ENCODE measurements at regions not wholly inside any gene's neighbourhood (a gene's known extent, or its start where the extent isn't known, plus 50 kb on each side); places are given as distances from the start of the nearest gene placed in this dataset.

DNA sequence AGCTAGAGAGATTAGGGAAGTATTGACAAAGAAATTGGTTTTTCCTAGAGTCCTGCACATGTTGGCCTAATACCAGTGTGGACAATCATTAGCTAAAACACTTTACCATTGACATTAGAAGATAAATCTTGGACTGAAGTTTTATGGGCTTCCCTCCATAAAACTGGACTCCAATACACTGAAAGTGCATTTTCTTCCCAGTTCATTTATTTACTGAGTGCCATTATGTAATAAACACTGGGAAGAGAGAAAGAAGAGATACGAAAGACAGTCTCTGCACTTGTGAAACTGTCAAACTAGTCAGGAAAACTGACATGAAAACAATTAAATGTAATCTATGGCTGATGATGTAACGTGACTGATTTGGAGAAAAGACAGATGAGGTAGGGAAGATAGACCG, 539.3 kb downstream of the ZNF608 start:
- TF ChIP-seq, protein P1, sequence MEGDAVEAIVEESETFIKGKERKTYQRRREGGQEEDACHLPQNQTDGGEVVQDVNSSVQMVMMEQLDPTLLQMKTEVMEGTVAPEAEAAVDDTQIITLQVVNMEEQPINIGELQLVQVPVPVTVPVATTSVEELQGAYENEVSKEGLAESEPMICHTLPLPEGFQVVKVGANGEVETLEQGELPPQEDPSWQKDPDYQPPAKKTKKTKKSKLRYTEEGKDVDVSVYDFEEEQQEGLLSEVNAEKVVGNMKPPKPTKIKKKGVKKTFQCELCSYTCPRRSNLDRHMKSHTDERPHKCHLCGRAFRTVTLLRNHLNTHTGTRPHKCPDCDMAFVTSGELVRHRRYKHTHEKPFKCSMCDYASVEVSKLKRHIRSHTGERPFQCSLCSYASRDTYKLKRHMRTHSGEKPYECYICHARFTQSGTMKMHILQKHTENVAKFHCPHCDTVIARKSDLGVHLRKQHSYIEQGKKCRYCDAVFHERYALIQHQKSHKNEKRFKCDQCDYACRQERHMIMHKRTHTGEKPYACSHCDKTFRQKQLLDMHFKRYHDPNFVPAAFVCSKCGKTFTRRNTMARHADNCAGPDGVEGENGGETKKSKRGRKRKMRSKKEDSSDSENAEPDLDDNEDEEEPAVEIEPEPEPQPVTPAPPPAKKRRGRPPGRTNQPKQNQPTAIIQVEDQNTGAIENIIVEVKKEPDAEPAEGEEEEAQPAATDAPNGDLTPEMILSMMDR (IDR thresholded peaks at IDR 0.05) = no peak
- TF ChIP-seq ZFX (IDR thresholded peaks at IDR 0.05; ENCODE audit: borderline replicate concordance) = no peak
- no peak overlapping the region for H3K27ac ChIP-seq

DNA sequence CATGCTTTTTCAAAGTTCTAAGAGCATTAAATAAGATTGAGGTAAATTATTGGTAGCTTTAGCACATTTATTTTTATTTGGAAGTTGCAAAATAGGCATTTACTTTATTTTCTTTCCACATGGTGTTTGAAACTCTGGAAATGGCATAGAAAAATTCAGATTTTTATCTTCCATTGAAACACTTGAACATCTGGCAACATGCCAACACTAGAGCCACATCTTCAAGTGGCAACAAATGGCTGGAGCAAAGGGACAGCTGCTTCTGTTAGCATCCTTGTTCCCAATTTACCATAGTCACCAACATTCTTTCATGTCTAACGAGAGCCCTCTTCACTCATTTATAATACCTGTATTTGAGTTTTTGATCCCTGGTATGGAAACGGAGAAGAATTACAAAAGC, 539.9 kb downstream of the ZNF608 start:
- no peak overlapping the region for H3K27ac ChIP-seq
- no peak for TF ChIP-seq ZFX (IDR thresholded peaks at IDR 0.05; ENCODE audit: borderline replicate concordance)
- TF ChIP-seq, protein P1 (IDR thresholded peaks at IDR 0.05) = no peak

DNA sequence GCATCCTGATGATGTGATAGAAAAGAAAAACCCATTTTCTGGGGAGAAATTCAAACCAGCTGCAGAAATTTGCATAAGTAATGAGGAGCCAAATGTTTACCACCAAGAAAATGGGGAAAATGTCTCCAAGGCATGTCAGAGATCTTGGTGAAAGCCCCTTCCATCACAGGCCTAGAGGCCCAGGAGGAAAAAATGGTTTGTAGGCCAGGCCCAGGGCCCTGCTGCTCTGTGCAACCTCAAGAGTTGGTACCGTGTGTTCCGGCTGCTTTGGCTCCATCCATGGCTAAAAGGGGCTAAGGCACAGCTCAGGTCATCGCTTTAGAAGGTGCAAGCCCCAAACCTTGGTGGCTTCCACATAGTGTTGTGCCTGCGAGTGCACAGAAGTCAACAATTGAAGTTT, 543.1 kb downstream of the ZNF608 start:
- TF ChIP-seq, protein P1 (IDR thresholded peaks at IDR 0.05) = no peak
- no peak for TF ChIP-seq ZFX (IDR thresholded peaks at IDR 0.05; ENCODE audit: borderline replicate concordance)
- H3K27ac ChIP-seq = no peak overlapping the region

DNA sequence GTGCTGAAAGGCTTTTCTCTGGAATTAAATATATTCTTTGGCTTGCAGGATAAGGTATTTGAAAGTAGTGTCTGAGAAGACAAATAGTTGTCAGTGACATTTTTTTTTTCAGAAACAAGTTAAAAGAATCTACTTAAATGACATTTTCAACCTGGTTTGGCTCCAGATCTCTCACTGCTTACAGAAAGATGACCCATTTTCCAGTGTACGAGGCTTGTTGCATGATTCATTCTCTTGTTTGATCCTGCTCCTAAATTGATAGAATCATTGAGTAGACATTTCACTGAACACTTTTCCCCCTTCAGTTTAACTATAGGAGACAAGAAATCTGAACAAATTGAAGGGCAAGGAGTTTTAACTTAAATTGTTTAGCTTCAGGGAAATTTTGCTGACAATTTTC, 546.1 kb downstream of the ZNF608 start:
- H3K27ac ChIP-seq = no peak overlapping the region
- TF ChIP-seq ZFX (IDR thresholded peaks at IDR 0.05; ENCODE audit: borderline replicate concordance) = no peak
- TF ChIP-seq, protein P1 (IDR thresholded peaks at IDR 0.05) = no peak

DNA sequence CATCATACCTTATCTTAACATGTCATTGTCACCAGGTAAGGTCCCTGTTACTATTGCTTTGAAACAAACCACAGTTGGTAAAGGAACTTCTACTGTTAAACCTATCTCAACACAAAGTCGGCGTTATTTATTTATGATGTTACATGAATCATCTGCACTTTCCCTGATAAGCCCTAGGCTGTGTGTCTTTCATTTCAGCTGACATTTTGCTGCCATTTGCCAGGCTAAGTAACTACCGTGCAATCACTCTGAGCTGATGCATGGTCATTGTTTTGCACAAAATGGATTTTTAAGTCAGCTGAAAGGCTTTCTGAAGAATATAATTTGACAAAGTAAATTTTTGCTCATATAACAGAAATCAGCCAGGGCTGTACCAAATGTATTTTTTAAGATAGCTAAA, 546.5 kb downstream of the ZNF608 start:
- TF ChIP-seq, protein P1 (IDR thresholded peaks at IDR 0.05) = no peak
- TF ChIP-seq ZFX (IDR thresholded peaks at IDR 0.05; ENCODE audit: borderline replicate concordance) = no peak
- no peak overlapping the region for H3K27ac ChIP-seq

DNA sequence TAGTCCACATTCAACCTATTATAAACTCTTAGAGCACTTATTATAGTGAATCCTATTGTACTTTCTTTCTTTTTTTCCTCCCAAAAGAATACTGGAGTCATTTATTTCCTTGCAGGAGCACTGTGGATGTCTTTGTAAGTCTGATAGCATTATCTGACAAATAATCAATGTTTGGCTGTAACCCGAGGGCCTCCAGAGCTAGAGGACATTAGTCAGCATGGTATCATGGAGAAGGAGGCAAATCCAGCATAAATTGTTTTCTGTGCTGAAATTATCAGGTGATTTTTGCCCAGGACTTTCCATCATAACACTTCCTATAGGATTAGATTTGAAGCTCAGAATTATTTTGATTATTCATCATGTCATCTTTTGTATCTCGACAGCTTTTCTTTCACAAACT, 551.0 kb downstream of the ZNF608 start:
- H3K27ac ChIP-seq = no peak overlapping the region
- no peak for TF ChIP-seq ZFX (IDR thresholded peaks at IDR 0.05; ENCODE audit: borderline replicate concordance)
- TF ChIP-seq, protein P1 (IDR thresholded peaks at IDR 0.05) = no peak

DNA sequence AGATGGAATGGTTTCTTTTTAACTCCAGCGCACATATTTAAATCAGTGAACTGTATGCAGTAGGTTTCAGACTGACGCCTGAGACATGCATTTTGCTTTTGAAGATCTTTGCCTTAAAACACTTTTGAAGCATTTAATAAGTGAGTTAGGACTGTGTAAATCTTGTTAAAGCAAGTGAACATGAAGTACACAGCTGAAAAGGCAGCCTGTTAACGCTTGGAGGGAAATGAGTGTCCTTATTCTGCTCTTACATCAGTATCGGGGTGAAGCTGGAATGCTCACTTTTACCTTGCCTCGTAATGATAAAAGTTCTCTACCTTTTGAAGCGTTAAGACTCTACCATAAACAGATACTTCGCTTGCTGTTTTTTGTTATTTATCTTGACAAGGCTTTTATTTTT, 552.2 kb downstream of the ZNF608 start:
- TF ChIP-seq ZFX (IDR thresholded peaks at IDR 0.05; ENCODE audit: borderline replicate concordance) = no peak
- TF ChIP-seq, protein P1 (IDR thresholded peaks at IDR 0.05) = no peak
- no peak overlapping the region for H3K27ac ChIP-seq

All from 22Rv1 (cell line).